ENCODE measurements at regions not wholly inside any gene's neighbourhood (a gene's known extent, or its start where the extent isn't known, plus 50 kb on each side); places are given as distances from the start of the nearest gene placed in this dataset.
A peak's percentile ranks its signal among the peaks of the same experiment; 100 is the strongest.
"Not testable (repeated sequence)": the region's sequence is repeated elsewhere in the genome, so short reads cannot be mapped to it uniquely, and the experiment has no call there.

- H3K36me3 ChIP-seq (ENCODE audit: low read depth, low read length); BruUV-seq (replicated peaks); ATAC-seq; H4K20me1 ChIP-seq (ENCODE audit: low read length); intact Hi-C loops (cut with micrococcal nuclease); POLR2A ChIA-PET (ENCODE audit: unreplicated experiment); H3K9ac ChIP-seq (ENCODE audit: low read length); H3K4me3 ChIP-seq (ENCODE audit: low read length); H3K79me2 ChIP-seq (ENCODE audit: low read length); H3K27me3 ChIP-seq (ENCODE audit: low read length); H2AFZ ChIP-seq (ENCODE audit: low read length); DNase-seq; H3K27ac ChIP-seq (ENCODE audit: low read length); CTCF ChIA-PET; H3K9me3 ChIP-seq (ENCODE audit: low read length); H3F3A ChIP-seq (ENCODE audit: low read length, unreplicated experiment); H3K4me1 ChIP-seq (ENCODE audit: insufficient read depth, low read length); H3K9me2 ChIP-seq (replicated peaks; ENCODE audit: low read length); H3K4me2 ChIP-seq (ENCODE audit: low read length): not testable (repeated sequence)
These were observed 223.9 kb upstream of the F9 start for GRCh38 chrX:139306675-139307074.

- no peaks in the 10 kb centered on the region for H3K79me2 ChIP-seq (ENCODE audit: low read length)
- H3K4me2 ChIP-seq (ENCODE audit: low read length), result peak overlapping the region; percentile 51; the same call in 1 of the 2 replicates
- ATAC-seq (no peak), DNase-seq (peak; percentile 75)
- no peaks in the 10 kb centered on the region for H3K27me3 ChIP-seq (ENCODE audit: low read length)
- intact Hi-C loops (cut with micrococcal nuclease), result no loop called here
- ChIA-PET POLR2A (ENCODE audit: unreplicated experiment) (no interaction called here), CTCF (no interaction called here)
- H3K4me3 ChIP-seq (ENCODE audit: low read length), result no peak overlapping the region
- BruUV-seq (replicated peaks), result no TSS peak
- no peaks in the 10 kb centered on the region for H3K9me3 ChIP-seq (ENCODE audit: low read length)
- H3K9ac ChIP-seq (ENCODE audit: low read length), result no peak overlapping the region
- no peaks in the 10 kb centered on the region for H3F3A ChIP-seq (ENCODE audit: low read length, unreplicated experiment)
- TF ChIP-seq EZH2 (IDR thresholded peaks at IDR 0.05; ENCODE audit: low read length, unreplicated experiment) (no peak), CTCF (conservative IDR thresholded peaks at IDR 0.05; ENCODE audit: low read depth, low read length) (no peak), EZH2phosphoT487 (IDR thresholded peaks at IDR 0.05; ENCODE audit: borderline replicate concordance, low read length) (no peak)
- no peak overlapping the region for H2AFZ ChIP-seq (ENCODE audit: low read length)
- no peaks in the 10 kb centered on the region for H3K9me2 ChIP-seq (replicated peaks; ENCODE audit: low read length)
- H4K20me1 ChIP-seq (ENCODE audit: low read length), result no peaks in the 10 kb centered on the region
- H3K4me1 ChIP-seq (ENCODE audit: insufficient read depth, low read length), result peaks cover 5% of the 10 kb centered on the region
- H3K36me3 ChIP-seq (ENCODE audit: low read depth, low read length), result no peaks in the 10 kb centered on the region
- H3K27ac ChIP-seq (ENCODE audit: low read length), result no peak overlapping the region
These were observed 226.1 kb upstream of the F9 start for GRCh38 chrX:139304471-139304870.

GRCh38 chrX:139299309-139299708 lies 231.2 kb upstream of the F9 start:
- Histone ChIP-seq H3K9me2 (replicated peaks; ENCODE audit: low read length) (no peaks in the 10 kb centered on the region), H2AFZ (ENCODE audit: low read length) (no peak overlapping the region), H3K9me3 (ENCODE audit: low read length) (no peaks in the 10 kb centered on the region), H3K4me2 (ENCODE audit: low read length) (no peak overlapping the region), H3K4me1 (ENCODE audit: insufficient read depth, low read length) (peaks cover 12% of the 10 kb centered on the region), H3K36me3 (ENCODE audit: low read depth, low read length) (no peaks in the 10 kb centered on the region), H3K27me3 (ENCODE audit: low read length) (no peaks in the 10 kb centered on the region), H4K20me1 (ENCODE audit: low read length) (no peaks in the 10 kb centered on the region), H3K79me2 (ENCODE audit: low read length) (no peaks in the 10 kb centered on the region), H3K4me3 (ENCODE audit: low read length) (no peak overlapping the region), H3F3A (ENCODE audit: low read length, unreplicated experiment) (no peaks in the 10 kb centered on the region), H3K27ac (ENCODE audit: low read length) (no peak overlapping the region), H3K9ac (ENCODE audit: low read length) (no peak overlapping the region)
- ATAC-seq (no peak), DNase-seq (no peak)
- BruUV-seq (replicated peaks), result no TSS peak
- CTCF ChIA-PET, result no interaction called here
- TF ChIP-seq CTCF (conservative IDR thresholded peaks at IDR 0.05; ENCODE audit: low read depth, low read length) (no peak), EZH2phosphoT487 (IDR thresholded peaks at IDR 0.05; ENCODE audit: borderline replicate concordance, low read length) (no peak), EZH2 (IDR thresholded peaks at IDR 0.05; ENCODE audit: low read length, unreplicated experiment) (no peak)
- intact Hi-C loops (cut with micrococcal nuclease), result no loop called here
- POLR2A ChIA-PET (ENCODE audit: unreplicated experiment), result no interaction called here
